HG03442 (cell line): ENCODE measurements at regions not wholly inside any gene's neighbourhood (a gene's known extent, or its start where the extent isn't known, plus 50 kb on each side); places are given as distances from the start of the nearest gene placed in this dataset.

Experiments
- ATAC-seq: cut with Tn5 transposase; IDR thresholded peaks from one replicate; pipeline ENCODE4 v1.9.1; 2021; ENCODE audit warnings: mild to moderate bottlenecking, moderate library complexity; ENCODE audit not compliant: unreplicated experiment

- no peak for ATAC-seq
Measured at GRCh38 chr12:127898616-127899015, 368.4 kb upstream of the TMEM132C start.

DNA sequence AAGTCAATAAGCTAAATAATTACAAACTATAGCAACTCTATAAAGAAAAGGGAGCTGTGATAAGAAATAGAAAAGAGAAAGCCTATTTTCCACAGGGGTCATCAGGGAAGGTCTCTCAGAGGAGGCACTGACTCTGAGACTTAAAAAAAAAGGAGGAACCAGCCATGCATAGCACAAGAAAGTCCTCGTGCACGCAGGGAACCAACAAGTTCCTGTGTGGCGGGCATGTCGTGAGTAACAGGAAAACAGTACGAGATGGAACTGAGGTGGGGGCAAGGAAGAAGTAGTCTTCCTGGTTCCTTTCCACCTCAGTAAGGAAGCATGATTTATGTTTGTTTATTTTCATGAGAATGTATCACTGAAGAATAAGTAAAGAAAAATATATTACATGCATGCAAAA, 367.0 kb upstream of the TMEM132C start:
- ATAC-seq = no peak

DNA sequence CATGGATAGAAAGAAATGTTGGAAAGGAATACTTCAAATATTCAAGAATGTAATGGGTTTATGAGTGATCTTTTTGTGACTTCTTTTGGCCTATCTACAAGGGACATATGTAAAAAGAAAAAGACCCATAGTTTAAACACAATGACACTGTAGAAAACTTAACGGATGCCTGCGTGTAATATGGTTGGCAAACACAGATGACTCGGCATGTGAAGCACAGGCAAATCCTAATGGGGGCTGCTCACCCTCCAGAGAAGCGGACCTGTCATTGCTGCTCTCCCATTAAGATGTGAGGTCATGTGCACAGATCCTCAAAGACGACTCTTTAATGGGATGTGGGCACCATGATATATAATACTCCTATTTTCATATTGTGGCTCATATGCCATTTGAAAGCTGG, 366.6 kb upstream of the TMEM132C start:
- no peak for ATAC-seq

DNA sequence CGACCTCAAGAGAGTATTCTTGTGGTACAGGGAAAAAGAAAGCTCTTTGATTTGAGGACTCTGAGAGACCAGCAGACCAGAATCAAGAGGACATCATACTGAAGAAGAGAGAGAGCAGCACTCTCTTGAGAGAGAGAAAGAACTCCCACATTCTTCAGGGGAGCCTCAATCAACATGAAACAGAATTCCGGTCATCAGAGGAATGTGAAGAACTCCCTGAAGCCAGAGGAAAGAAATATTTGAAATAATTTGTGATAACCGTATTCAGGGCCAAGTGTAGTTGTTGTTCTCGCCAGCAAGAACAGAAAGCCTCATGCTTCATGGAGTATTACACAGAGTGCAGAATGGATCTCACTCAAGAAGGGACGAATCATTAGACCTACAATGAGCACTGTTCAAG, 363.8 kb upstream of the TMEM132C start:
- no peak for ATAC-seq

GRCh38 chr12:127909041-127909440, 357.9 kb upstream of the TMEM132C start:
- no peak for ATAC-seq

DNA sequence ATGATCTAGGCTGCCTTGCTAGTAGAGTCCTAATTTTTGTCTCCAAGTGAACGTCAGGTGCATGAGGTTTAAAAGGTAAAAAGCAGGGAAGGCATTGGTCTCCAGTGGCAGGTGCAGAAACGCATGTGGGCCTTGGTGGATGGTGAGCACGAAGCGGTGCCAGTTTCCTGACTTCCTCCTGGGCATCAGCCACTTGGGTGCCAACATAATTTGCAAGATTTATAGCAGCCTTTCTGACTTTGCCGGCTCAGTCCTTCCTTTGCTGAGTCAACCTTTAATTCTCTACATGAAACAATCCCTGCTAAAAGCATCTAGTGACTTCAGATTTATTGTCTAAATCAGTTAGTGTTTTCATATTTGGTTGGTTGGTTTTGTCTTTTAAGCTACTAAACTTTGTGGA, 355.7 kb upstream of the TMEM132C start:
- ATAC-seq = no peak

DNA sequence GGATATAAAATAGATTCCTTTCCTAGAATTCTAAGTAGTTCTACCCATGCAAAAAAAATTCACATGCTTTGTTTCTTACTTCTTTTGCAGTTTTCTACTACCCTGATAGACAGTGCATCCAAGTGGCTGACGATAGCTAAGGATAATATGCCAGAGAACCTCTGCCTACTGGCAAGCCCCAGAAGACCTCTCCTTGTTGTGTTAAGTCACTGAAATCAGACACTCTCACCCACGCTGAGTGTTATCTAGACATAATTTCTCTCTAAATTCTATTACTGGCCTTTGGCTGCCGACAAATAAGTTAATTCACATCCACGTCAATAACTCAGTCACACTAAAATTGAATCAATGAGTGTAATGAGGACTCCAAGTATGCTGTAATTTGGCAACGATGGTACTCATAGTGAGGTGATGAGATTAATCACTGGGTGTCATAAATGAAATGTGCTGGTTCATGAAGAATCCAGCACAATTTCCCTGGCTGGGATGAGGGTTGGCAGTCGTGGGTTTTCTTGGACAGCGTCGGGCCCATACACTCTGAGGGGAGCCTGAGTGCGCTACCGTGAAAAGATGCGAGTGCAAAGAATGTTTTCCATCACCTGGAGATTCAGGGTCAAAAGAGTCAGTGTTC, 354.8 kb upstream of the TMEM132C start:
- no peak for ATAC-seq

- ATAC-seq = no peak
Measured at GRCh38 chr12:127923501-127923900, 343.5 kb upstream of the TMEM132C start.

DNA sequence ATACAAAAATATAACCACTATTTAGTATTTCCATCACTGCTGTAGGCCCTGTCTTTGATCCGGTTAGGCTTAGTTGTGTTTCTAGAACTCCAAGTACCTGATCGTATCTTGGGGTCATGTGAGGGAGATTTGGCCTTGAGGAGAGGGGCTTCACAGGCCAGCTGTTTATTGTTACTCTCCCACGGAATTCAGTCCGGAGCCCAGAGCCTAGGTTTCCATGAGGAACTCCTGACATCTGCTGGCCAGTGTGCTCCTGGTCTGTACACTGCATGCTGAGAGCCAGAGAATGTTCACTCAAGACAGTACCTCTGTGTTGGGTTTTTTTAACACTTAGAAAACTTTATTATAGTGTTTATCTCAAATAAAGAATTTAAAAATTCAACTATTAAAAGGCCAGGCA, 341.0 kb upstream of the TMEM132C start:
- ATAC-seq = no peak

GRCh38 chr12:127928178-127928577, 338.8 kb upstream of the TMEM132C start:
- ATAC-seq = no peak

DNA sequence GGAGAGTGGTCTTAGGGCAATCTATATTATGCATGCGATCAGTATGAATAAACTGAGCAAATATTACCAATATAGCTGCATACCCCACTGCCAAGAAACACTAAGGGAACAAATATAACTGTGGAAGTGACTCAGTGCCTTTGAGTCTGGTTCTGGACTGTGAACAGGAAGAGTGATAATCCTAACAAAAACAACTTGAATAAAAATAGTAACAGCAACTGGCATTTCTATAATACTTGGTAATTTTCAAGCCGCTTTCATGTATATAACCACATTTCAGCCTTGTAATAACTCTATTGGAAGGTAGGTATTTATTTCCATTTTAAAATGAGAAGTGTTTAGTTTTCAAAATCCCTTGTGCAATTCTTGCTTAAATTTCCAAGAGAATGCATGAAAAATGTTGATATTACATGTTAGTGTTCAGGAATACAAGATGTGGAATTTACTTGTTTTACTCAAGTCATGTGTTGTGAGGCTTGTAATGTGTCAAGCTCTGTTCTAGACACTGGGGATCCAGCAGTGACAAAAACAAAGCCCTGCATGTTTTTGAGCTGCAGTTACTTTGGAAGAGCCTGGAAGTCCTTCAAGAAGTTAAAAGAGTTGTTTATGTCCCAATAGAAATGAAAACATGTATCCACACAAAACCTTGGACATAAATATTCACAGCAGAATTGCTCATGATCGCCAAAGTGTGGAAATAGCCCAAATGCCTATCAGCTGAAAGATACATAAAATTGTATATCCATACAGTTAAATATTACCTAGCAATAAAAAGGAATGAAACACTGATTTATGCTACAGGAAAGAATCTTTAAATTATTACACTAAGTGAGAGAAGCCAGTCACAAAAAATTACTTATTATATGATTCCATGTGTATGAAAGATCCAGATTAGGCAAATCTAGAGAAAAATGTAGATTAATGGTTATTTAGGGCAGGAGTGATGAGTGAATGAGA, 338.1 kb upstream of the TMEM132C start:
- no peak for ATAC-seq

GRCh38 chr12:127930122-127930521, 336.8 kb upstream of the TMEM132C start:
- ATAC-seq = no peak

DNA sequence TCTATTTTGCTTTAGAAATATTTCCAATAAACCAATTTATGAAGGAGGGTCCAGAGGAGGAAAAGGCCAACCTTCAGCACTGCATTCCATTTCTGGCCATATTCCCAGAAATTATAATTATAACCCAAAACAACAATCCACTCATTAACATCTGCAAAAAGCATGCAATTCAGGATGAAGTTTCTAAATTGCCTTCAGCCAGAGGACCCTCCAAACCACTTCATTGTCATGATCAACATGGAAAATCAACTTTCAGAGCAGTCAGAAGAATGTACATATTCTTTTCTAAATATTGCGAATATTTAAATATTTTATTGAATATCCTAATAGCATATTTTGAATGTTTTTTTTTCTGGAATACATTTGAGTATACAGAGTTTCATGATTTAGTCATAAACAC, 332.6 kb upstream of the TMEM132C start:
- no peak for ATAC-seq

- no peak for ATAC-seq
Measured at GRCh38 chr12:127936463-127936862, 330.5 kb upstream of the TMEM132C start.

DNA sequence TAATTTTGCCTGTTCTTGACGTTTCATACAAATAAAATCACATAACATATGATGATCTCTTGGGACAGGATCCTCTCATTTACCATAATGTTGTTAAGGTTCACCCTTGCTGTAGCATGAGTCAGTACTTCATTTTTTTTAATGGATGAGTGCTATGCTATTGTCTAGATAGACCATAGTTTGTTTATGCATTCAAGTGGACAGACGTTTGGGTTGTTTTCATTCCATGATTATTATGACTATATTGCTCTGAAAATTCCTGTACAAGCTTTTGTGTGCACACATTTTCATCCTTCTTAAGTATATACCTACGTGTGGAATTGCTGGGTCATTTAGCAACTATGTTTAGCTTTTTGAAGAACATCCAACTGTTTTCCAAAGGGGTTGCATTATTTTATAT, 325.6 kb upstream of the TMEM132C start:
- no peak for ATAC-seq

DNA sequence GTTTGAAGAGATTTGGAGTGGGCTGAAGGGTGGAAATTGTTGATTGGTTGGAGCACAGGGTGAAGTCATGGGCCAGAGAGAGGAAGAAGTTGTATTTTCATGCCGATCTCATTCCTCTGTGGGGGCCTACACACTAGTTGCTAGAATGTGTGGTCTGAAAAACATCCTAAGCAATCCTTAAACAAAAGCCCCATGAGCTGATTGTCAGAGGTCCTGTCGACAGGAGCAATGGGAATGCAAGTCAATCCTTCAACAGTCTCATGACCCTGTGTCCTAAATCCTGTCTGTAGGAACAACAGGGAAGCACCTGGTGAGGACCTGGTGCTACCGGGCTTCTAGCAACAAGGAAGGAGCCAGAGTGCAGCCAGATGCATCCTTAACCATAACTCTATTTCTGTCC, 324.0 kb upstream of the TMEM132C start:
- no peak for ATAC-seq

DNA sequence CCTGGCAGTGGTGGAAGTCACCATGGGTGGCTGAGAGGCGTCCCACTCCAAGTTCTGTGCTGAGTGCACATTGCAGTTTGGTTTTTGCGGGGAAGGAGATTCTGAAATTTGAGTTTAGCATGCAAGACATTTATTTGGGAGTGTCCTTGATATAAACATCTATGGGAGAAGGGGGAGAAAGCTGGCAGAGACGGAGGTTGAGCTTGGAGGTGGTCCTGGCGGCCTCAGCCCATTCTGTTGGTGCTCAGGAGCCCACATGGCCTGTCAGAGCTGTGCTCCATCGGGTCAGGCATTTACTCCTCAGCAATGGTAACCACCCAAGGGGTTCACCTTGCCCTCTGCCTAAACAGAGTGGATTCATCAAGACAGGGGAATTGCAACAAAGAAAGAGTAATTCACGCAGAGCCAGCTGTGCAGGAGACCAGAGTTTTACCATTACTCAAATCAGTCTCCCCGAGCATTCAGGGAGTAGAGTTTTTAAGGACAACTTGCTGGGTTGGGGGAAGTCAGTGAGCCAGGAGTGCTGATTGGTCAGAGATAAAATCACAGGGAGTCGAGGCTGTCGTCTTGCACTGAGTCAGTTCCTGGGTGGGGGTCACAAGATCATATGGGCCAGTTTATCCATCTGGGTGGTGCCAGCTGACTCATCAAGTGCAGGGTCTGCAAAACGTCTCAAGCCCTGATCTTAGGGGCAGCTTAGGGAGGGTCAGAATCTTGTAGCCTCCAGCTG, 323.3 kb upstream of the TMEM132C start:
- ATAC-seq = no peak

GRCh38 chr12:127944211-127944899, 322.6 kb upstream of the TMEM132C start:
- ATAC-seq = no peak

GRCh38 chr12:127957001-127957660, 309.8 kb upstream of the TMEM132C start:
- no peak for ATAC-seq

DNA sequence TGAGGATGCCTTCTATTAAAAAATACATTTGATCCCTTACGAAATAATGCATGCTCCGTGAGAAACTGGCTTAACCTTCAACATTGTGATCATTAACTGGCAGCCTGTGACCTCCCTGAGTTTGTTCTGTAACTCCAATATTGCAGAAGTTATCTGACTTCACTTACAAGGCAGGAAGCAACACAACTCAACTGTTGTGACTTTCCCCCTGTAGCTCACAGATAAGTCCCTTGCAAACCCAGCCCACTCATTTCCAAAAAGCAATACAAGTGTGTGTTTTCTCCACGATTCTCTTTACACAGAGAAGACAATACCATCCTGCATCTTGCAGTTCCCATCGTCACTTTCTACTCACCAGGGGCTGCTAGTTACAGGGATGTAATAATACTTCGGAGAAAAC, 304.7 kb upstream of the TMEM132C start:
- no peak for ATAC-seq

DNA sequence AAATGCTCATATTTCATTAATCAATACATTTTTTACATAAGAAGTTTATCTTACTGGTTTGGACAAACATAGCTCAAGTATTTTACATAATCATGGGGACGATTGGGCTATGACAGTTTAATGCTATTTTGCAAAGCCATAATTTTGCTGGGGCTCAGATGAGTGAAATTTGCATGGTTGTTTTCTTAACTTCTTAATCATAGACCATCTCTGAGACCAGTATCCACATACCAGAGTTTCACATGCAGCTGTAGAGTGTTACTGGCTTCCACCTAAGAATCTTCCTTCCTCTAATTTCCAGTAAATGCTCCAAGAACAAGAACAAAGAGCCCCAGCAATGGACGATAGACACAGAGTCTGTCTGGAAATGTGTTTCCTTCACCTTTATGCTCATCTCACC, 303.0 kb upstream of the TMEM132C start:
- ATAC-seq = no peak
